Fibroblast of lung (primary cell): ENCODE measurements at regions not wholly inside any gene's neighbourhood (a gene's known extent, or its start where the extent isn't known, plus 50 kb on each side); places are given as distances from the start of the nearest gene placed in this dataset.

ENCODE experiments used
- DNase-seq, 2 donors: peaks; one replicate each; pipeline versions ENCODE4 v3.0.0 to v3.0.0-alpha.2; 2010; ENCODE audit warnings: low read depth in 2 of 2
- H2AFZ ChIP-seq: 2 replicates; pipeline ENCODE4 v1.5.1; 2012; ENCODE audit warnings: low read length, control low read depth, inconsistent platforms
- H3K27ac ChIP-seq: 2 replicates; pipeline ENCODE4 v1.5.1; 2011; ENCODE audit warnings: low read length, control low read depth; ENCODE audit not compliant: insufficient read depth
- H3K27me3 ChIP-seq: 2 replicates; pipeline ENCODE4 v1.5.1; 2011; ENCODE audit warnings: mild to moderate bottlenecking, low read length; ENCODE audit not compliant: control insufficient read depth, insufficient read depth
- H3K36me3 ChIP-seq: 2 replicates; pipeline ENCODE4 v1.5.1; 2011; ENCODE audit warnings: low read length; ENCODE audit not compliant: control insufficient read depth, insufficient read depth
- H3K4me1 ChIP-seq: 2 replicates; pipeline ENCODE4 v1.5.1; 2011; ENCODE audit warnings: low read length; ENCODE audit not compliant: control insufficient read depth, insufficient read depth; ENCODE audit errors: extremely low read depth
- H3K4me2 ChIP-seq: 2 replicates; pipeline ENCODE4 v1.5.1; 2011; ENCODE audit warnings: low read length, control low read depth; ENCODE audit not compliant: insufficient read depth; ENCODE audit errors: extremely low read depth
- H3K4me3 ChIP-seq, 4 experiments: fragments of 200-600 bp in 1 of 4; sonication (generic) in 1 of 4; replicated peaks in 1 of 4; 2 replicates each; pipeline ENCODE4 v1.5.1; 2011 to 2016; ENCODE audit warnings: low read length in 4 of 4, low read depth in 3 of 4, mild to moderate bottlenecking in 3 of 4, control low read depth in 2 of 4, inconsistent platforms in 1 of 4, mixed read lengths in 1 of 4; ENCODE audit not compliant: insufficient read depth in 1 of 4; ENCODE audit errors: control extremely low read depth in 1 of 4
- H3K79me2 ChIP-seq: 2 replicates; pipeline ENCODE4 v1.5.1; 2012; ENCODE audit warnings: mild to moderate bottlenecking, low read length, inconsistent platforms; ENCODE audit not compliant: control insufficient read depth, insufficient read depth
- H3K9ac ChIP-seq: 2 replicates; pipeline ENCODE4 v1.5.1; 2011; ENCODE audit warnings: mild to moderate bottlenecking, low read length, control low read depth; ENCODE audit not compliant: insufficient read depth
- H3K9me3 ChIP-seq: 2 replicates; pipeline ENCODE4 v1.5.1; 2012; ENCODE audit warnings: low read depth, low read length; ENCODE audit not compliant: control insufficient read depth, insufficient read depth
- H4K20me1 ChIP-seq: 2 replicates; pipeline ENCODE4 v1.5.1; 2011; ENCODE audit warnings: low read length; ENCODE audit not compliant: control insufficient read depth, insufficient read depth; ENCODE audit errors: extremely low read depth
- CTCF ChIP-seq, 2 donors: IDR thresholded peaks in 1 of 2; conservative IDR thresholded peaks in 1 of 2; 1 replicate in 1 of 2; 2 replicates in 1 of 2; pipeline ENCODE4 v1.5.1; 2011 to 2012; ENCODE audit warnings: low read length in 2 of 2, control low read depth in 1 of 2, inconsistent platforms in 1 of 2, low read depth in 1 of 2, mild to moderate bottlenecking in 1 of 2
- EZH2 ChIP-seq: IDR thresholded peaks from 2 replicates; pipeline ENCODE4 v1.5.1; 2012; ENCODE audit warnings: low read length, control low read depth, mild to moderate bottlenecking; ENCODE audit errors: missing control alignments

GRCh38 chr12:28807535-28807934 lies 341.5 kb upstream of the FAR2 start:
- no peak overlapping the region for H3K4me3 ChIP-seq
- no peaks in the 10 kb centered on the region for H4K20me1 ChIP-seq
- no peaks in the 10 kb centered on the region for H3K4me1 ChIP-seq
- no peak overlapping the region for H2AFZ ChIP-seq
- H3K4me2 ChIP-seq = no peak overlapping the region
- H3K36me3 ChIP-seq = no peaks in the 10 kb centered on the region
- no peak for DNase-seq
- no peak overlapping the region for H3K9ac ChIP-seq
- no peak overlapping the region for H3K27ac ChIP-seq
- H3K79me2 ChIP-seq = no peaks in the 10 kb centered on the region
- no peaks in the 10 kb centered on the region for H3K27me3 ChIP-seq
- H3K9me3 ChIP-seq = no peaks in the 10 kb centered on the region
- no peak for TF ChIP-seq CTCF (conservative IDR thresholded peaks at IDR 0.05 in 1 of 2, IDR thresholded peaks at IDR 0.05 in 1 of 2; ENCODE audit: low read depth in 1 of 2, low read length in 2 of 2)
- no peak for TF ChIP-seq EZH2

GRCh38 chr12:28811457-28811856 lies 337.6 kb upstream of the FAR2 start:
- Histone ChIP-seq H3K4me2 (no peak overlapping the region), H3K9me3 (no peaks in the 10 kb centered on the region), H2AFZ (no peak overlapping the region), H3K27ac (no peak overlapping the region), H3K4me1 (no peaks in the 10 kb centered on the region), H3K9ac (no peak overlapping the region), H3K4me3 (no peak overlapping the region), H4K20me1 (no peaks in the 10 kb centered on the region), H3K36me3 (no peaks in the 10 kb centered on the region), H3K27me3 (no peaks in the 10 kb centered on the region), H3K79me2 (no peaks in the 10 kb centered on the region)
- no peak for DNase-seq
- TF ChIP-seq CTCF (conservative IDR thresholded peaks at IDR 0.05 in 1 of 2, IDR thresholded peaks at IDR 0.05 in 1 of 2; ENCODE audit: low read depth in 1 of 2, low read length in 2 of 2) = no peak
- TF ChIP-seq EZH2 = no peak

- no peak overlapping the region for H3K4me3 ChIP-seq
Measured at GRCh38 chr12:28814246-28814645, 334.8 kb upstream of the FAR2 start.

More at GRCh38 chr12:28814246-28814645, 334.8 kb upstream of the FAR2 start:
- no peak overlapping the region for H3K27ac ChIP-seq
- no peaks in the 10 kb centered on the region for H3K79me2 ChIP-seq
- H2AFZ ChIP-seq = no peak overlapping the region
- H3K36me3 ChIP-seq = no peaks in the 10 kb centered on the region
- no peak for TF ChIP-seq EZH2
- no peak for TF ChIP-seq CTCF (conservative IDR thresholded peaks at IDR 0.05 in 1 of 2, IDR thresholded peaks at IDR 0.05 in 1 of 2; ENCODE audit: low read depth in 1 of 2, low read length in 2 of 2)
- DNase-seq = no peak
- H3K4me2 ChIP-seq = no peak overlapping the region
- H3K9me3 ChIP-seq = no peaks in the 10 kb centered on the region
- H3K27me3 ChIP-seq = no peaks in the 10 kb centered on the region
- H4K20me1 ChIP-seq = no peaks in the 10 kb centered on the region
- no peaks in the 10 kb centered on the region for H3K4me1 ChIP-seq
- H3K9ac ChIP-seq = no peak overlapping the region
